DOHH2 (cell line): ENCODE measurements at regions not wholly inside any gene's neighbourhood (a gene's known extent, or its start where the extent isn't known, plus 50 kb on each side); places are given as distances from the start of the nearest gene placed in this dataset.

Experiments
- CTCF ChIP-seq: fragments of 200-600 bp; sonication (generic); IDR thresholded peaks from one replicate; pipeline ENCODE4 v1.5.1; 2014; ENCODE audit warnings: antibody characterized with exemption, mild to moderate bottlenecking, low read depth, low read length; ENCODE audit not compliant: poor library complexity, severe bottlenecking
- EZH2phosphoT487 ChIP-seq: fragments of 200-600 bp; sonication (generic); IDR thresholded peaks from 2 replicates; pipeline ENCODE4 v1.6.1; 2017; ENCODE audit warnings: borderline replicate concordance, mild to moderate bottlenecking, antibody characterized with exemption, low read length, moderate library complexity, mixed read lengths

GRCh38 chr5:63261695-63262094 is 683.1 kb downstream of the LRRC70 start:
- TF ChIP-seq CTCF (no peak), EZH2phosphoT487 (no peak)
